ENCODE measurements at regions not wholly inside any gene's neighbourhood (a gene's known extent, or its start where the extent isn't known, plus 50 kb on each side); places are given as distances from the start of the nearest gene placed in this dataset.

DNA sequence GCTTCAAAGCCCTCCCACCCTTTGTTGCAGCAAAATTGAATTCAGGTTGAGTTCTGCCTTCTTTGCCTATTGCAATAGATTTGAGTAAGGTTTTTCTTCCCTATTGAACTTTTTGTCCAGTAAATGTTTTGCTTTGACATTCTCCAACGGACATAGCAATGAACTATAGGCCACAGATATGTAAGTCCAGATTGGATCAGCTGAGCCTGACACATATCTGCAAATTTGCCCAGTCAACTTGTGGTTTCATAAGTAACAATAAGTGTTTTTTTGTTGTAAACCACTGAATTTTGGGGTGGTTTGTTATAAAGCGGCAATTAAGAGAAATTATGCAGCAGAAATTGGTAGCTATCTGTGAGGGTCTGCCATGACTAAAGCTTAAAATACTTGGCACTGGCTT lies 332.1 kb upstream of the SORCS1 start:
- no peak for ATAC-seq
- Mint-ChIP-seq H3K27ac (no peak overlapping the region), H3K27me3 (ENCODE audit: insufficient read depth, low read depth, poor library complexity) (no peaks in the 10 kb centered on the region)

GRCh38 chr10:107492389-107492788 lies 327.9 kb upstream of the SORCS1 start:
- Mint-ChIP-seq H3K4me3 (no peak overlapping the region), H3K27ac (no peak overlapping the region), H3K36me3 (ENCODE audit: low read depth) (no peaks in the 10 kb centered on the region), H3K9me3 (no peaks in the 10 kb centered on the region), H3K27me3 (ENCODE audit: insufficient read depth, low read depth, poor library complexity) (no peaks in the 10 kb centered on the region), H3K4me1 (no peaks in the 10 kb centered on the region)
- Histone ChIP-seq H3K4me1 (ENCODE audit: insufficient read depth) (no peaks in the 10 kb centered on the region), H3K79me2 (replicated peaks; ENCODE audit: insufficient read depth) (no peaks in the 10 kb centered on the region), H3K4me3 (no peak overlapping the region), H3K27me3 (ENCODE audit: insufficient read depth) (no peaks in the 10 kb centered on the region), H3K27ac (ENCODE audit: low read depth) (no peak overlapping the region), H2AFZ (no peak overlapping the region), H3F3A (replicated peaks; ENCODE audit: low read depth) (no peaks in the 10 kb centered on the region), H3K9me2 (ENCODE audit: insufficient read depth) (no peaks in the 10 kb centered on the region; the same call in 1 of the 2 replicates), H4K20me1 (replicated peaks; ENCODE audit: insufficient read depth) (no peaks in the 10 kb centered on the region), H3K4me2 (no peak overlapping the region), H3K36me3 (ENCODE audit: insufficient read depth) (no peaks in the 10 kb centered on the region)
- no peak for DNase-seq (ENCODE audit: low spot score)
- ATAC-seq: no peak
- TF ChIP-seq, protein P1, sequence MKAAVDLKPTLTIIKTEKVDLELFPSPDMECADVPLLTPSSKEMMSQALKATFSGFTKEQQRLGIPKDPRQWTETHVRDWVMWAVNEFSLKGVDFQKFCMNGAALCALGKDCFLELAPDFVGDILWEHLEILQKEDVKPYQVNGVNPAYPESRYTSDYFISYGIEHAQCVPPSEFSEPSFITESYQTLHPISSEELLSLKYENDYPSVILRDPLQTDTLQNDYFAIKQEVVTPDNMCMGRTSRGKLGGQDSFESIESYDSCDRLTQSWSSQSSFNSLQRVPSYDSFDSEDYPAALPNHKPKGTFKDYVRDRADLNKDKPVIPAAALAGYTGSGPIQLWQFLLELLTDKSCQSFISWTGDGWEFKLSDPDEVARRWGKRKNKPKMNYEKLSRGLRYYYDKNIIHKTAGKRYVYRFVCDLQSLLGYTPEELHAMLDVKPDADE (IDR thresholded peaks at IDR 0.05): no peak
- no peak for TF ChIP-seq NANOG (IDR thresholded peaks at IDR 0.05; ENCODE audit: borderline replicate concordance)
- TF ChIP-seq CREB1 (CRISPR knock-in tag; IDR thresholded peaks at IDR 0.05; ENCODE audit: low read depth): no peak
- no peak for TF ChIP-seq ZNF331 (CRISPR knock-in tag; IDR thresholded peaks at IDR 0.05; ENCODE audit: low read depth)
- no peak for TF ChIP-seq EZH2 (IDR thresholded peaks at IDR 0.05; ENCODE audit: low read depth, unreplicated experiment)
- TF ChIP-seq ZNF114 (CRISPR knock-in tag; IDR thresholded peaks at IDR 0.05): no peak
- no peak for TF ChIP-seq REST (IDR thresholded peaks at IDR 0.05; ENCODE audit: unreplicated experiment)
- no peak for TF ChIP-seq POLR2AphosphoS5 (IDR thresholded peaks at IDR 0.05; ENCODE audit: low read depth)
- TF ChIP-seq EZH2phosphoT487 (IDR thresholded peaks at IDR 0.05; ENCODE audit: unreplicated experiment): no peak

More for the DNA sequence above, 332.1 kb upstream of the SORCS1 start:
- no peak for DNase-seq (ENCODE audit: low spot score)
- H3K4me2 ChIP-seq: no peak overlapping the region
- H3K36me3 Mint-ChIP-seq (ENCODE audit: low read depth): no peaks in the 10 kb centered on the region
- TF ChIP-seq JUNB (IDR thresholded peaks at IDR 0.05; ENCODE audit: unreplicated experiment): no peak
- no peak for TF ChIP-seq ZNF331 (CRISPR knock-in tag; IDR thresholded peaks at IDR 0.05; ENCODE audit: low read depth)
- no peak for TF ChIP-seq EZH2phosphoT487 (IDR thresholded peaks at IDR 0.05; ENCODE audit: unreplicated experiment)
- no peak for TF ChIP-seq EZH2 (IDR thresholded peaks at IDR 0.05; ENCODE audit: low read depth, unreplicated experiment)
- no peak for TF ChIP-seq NANOG (IDR thresholded peaks at IDR 0.05; ENCODE audit: borderline replicate concordance)
- no peak for TF ChIP-seq STAT1 (IDR thresholded peaks at IDR 0.05; ENCODE audit: unreplicated experiment)
- TF ChIP-seq REST (IDR thresholded peaks at IDR 0.05; ENCODE audit: unreplicated experiment): no peak
- no peaks in the 10 kb centered on the region for H3K79me2 ChIP-seq (replicated peaks; ENCODE audit: insufficient read depth)
- no peak overlapping the region for H3K4me3 ChIP-seq
- no peaks in the 10 kb centered on the region for H3K9me3 Mint-ChIP-seq
- H3K4me1 Mint-ChIP-seq: no peaks in the 10 kb centered on the region
- no peaks in the 10 kb centered on the region for H3F3A ChIP-seq (replicated peaks; ENCODE audit: low read depth)
- H3K27ac ChIP-seq (ENCODE audit: low read depth): no peak overlapping the region
- no peaks in the 10 kb centered on the region for H3K36me3 ChIP-seq (ENCODE audit: insufficient read depth)
- H3K4me1 ChIP-seq (ENCODE audit: insufficient read depth): no peaks in the 10 kb centered on the region
- no peaks in the 10 kb centered on the region for H4K20me1 ChIP-seq (replicated peaks; ENCODE audit: insufficient read depth)
- H3K4me3 Mint-ChIP-seq: no peak overlapping the region
- H3K27me3 ChIP-seq (ENCODE audit: insufficient read depth): no peaks in the 10 kb centered on the region
- no peak overlapping the region for H2AFZ ChIP-seq
- no peaks in the 10 kb centered on the region; the same call in 1 of the 2 replicates for H3K9me2 ChIP-seq (ENCODE audit: insufficient read depth)

Measured in GM23338 (cell line).